Smooth muscle cell (in vitro differentiated cells): ENCODE measurements at regions not wholly inside any gene's neighbourhood (a gene's known extent, or its start where the extent isn't known, plus 50 kb on each side); places are given as distances from the start of the nearest gene placed in this dataset.
A peak's percentile ranks its signal among the peaks of the same experiment; 100 is the strongest.

Source experiments
- DNase-seq: peaks from one replicate; lab custom pipeline; 2025; ENCODE audit not compliant: unreplicated experiment; lab: John Stamatoyannopoulos, UW
- H2AFZ ChIP-seq: fragments of 200-600 bp; sonication (generic); 2 replicates; pipeline ENCODE4 v1.6.0; 2016; ENCODE audit warnings: antibody characterized with exemption, low read depth, mild to moderate bottlenecking
- H3F3A ChIP-seq: fragments of 200-600 bp; sonication (generic); 2 replicates; pipeline ENCODE4 v1.6.0; 2017; ENCODE audit warnings: antibody characterized with exemption, low read depth
- H3K27ac ChIP-seq: fragments of 200-600 bp; sonication (generic); 2 replicates; pipeline ENCODE4 v1.5.1; 2016; ENCODE audit warnings: low read depth, mild to moderate bottlenecking
- H3K27me3 ChIP-seq: fragments of 200-600 bp; sonication (generic); 2 replicates; pipeline ENCODE4 v1.6.1; 2016; ENCODE audit warnings: low read depth, mild to moderate bottlenecking
- H3K36me3 ChIP-seq: fragments of 200-600 bp; sonication (generic); 2 replicates; pipeline ENCODE4 v1.5.1; 2016; ENCODE audit warnings: low read depth
- H3K4me1 ChIP-seq: fragments of 200-600 bp; sonication (generic); 2 replicates; pipeline ENCODE4 v1.5.1; 2016; ENCODE audit warnings: low read depth
- H3K4me2 ChIP-seq: fragments of 200-600 bp; sonication (generic); 2 replicates; pipeline ENCODE4 v1.6.0; 2016; ENCODE audit warnings: mild to moderate bottlenecking
- H3K4me3 ChIP-seq: fragments of 200-600 bp; sonication (generic); 2 replicates; pipeline ENCODE4 v1.5.1; 2016; ENCODE audit warnings: mild to moderate bottlenecking
- H3K79me2 ChIP-seq: fragments of 200-600 bp; sonication (generic); 2 replicates; pipeline ENCODE4 v1.6.0; 2016; ENCODE audit warnings: low read depth, mild to moderate bottlenecking
- H3K9ac ChIP-seq: fragments of 200-600 bp; sonication (generic); 2 replicates; pipeline ENCODE4 v1.6.0; 2016; ENCODE audit warnings: low read depth
- H3K9me3 ChIP-seq: fragments of 200-600 bp; sonication (generic); replicated peaks from 2 replicates; pipeline ENCODE4 v1.5.1; 2016; ENCODE audit warnings: low read depth
- H4K20me1 ChIP-seq: fragments of 200-600 bp; sonication (generic); 2 replicates; pipeline ENCODE4 v1.6.0; 2016; ENCODE audit warnings: low read depth
- WGBS: methylation state at CpG from one replicate; pipeline ENCODE4 v1.1.7; 2016; ENCODE audit warnings: low lambda C conversion rate; 5-methylcytosine and 5-hydroxymethylcytosine counted together
- TF ChIP-seq, protein P1 (sequence below): fragments of 200-600 bp; sonication (generic); IDR thresholded peaks from 2 replicates; pipeline ENCODE4 v1.5.1; 2017; ENCODE audit warnings: borderline replicate concordance, mild to moderate bottlenecking, antibody characterized with exemption; ENCODE audit not compliant: insufficient read depth, poor library complexity, severe bottlenecking

- Histone ChIP-seq H3K9me3 (no peaks in the 10 kb centered on the region), H3K36me3 (no peaks in the 10 kb centered on the region), H3K27me3 (no peaks in the 10 kb centered on the region), H3K27ac (no peak overlapping the region), H3K79me2 (no peaks in the 10 kb centered on the region), H3K9ac (no peak overlapping the region), H3K4me1 (peaks cover 14% of the 10 kb centered on the region), H3F3A (no peaks in the 10 kb centered on the region), H3K4me2 (no peak overlapping the region), H2AFZ (no peak overlapping the region), H3K4me3 (no peak overlapping the region), H4K20me1 (no peaks in the 10 kb centered on the region)
- no peak for DNase-seq
- 94% methylated on average over 4 of the region's 4 CpGs for WGBS
- TF ChIP-seq, protein P1, sequence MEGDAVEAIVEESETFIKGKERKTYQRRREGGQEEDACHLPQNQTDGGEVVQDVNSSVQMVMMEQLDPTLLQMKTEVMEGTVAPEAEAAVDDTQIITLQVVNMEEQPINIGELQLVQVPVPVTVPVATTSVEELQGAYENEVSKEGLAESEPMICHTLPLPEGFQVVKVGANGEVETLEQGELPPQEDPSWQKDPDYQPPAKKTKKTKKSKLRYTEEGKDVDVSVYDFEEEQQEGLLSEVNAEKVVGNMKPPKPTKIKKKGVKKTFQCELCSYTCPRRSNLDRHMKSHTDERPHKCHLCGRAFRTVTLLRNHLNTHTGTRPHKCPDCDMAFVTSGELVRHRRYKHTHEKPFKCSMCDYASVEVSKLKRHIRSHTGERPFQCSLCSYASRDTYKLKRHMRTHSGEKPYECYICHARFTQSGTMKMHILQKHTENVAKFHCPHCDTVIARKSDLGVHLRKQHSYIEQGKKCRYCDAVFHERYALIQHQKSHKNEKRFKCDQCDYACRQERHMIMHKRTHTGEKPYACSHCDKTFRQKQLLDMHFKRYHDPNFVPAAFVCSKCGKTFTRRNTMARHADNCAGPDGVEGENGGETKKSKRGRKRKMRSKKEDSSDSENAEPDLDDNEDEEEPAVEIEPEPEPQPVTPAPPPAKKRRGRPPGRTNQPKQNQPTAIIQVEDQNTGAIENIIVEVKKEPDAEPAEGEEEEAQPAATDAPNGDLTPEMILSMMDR = no peak
These were observed 395.7 kb upstream of the FANCL start for GRCh38 chr2:58636872-58637271.

- no peak overlapping the region for H3K9ac ChIP-seq
- H3K27me3 ChIP-seq = no peaks in the 10 kb centered on the region
- H3K79me2 ChIP-seq = no peaks in the 10 kb centered on the region
- peaks cover 14% of the 10 kb centered on the region for H3K4me1 ChIP-seq
- H2AFZ ChIP-seq = no peak overlapping the region
- no peak for DNase-seq
- H3K36me3 ChIP-seq = no peaks in the 10 kb centered on the region
- H3F3A ChIP-seq = no peaks in the 10 kb centered on the region
- H3K27ac ChIP-seq = no peak overlapping the region
- 52% methylated on average over 5 of the region's 5 CpGs for WGBS
- no peak overlapping the region for H3K4me2 ChIP-seq
- H4K20me1 ChIP-seq = no peaks in the 10 kb centered on the region
- H3K9me3 ChIP-seq = no peaks in the 10 kb centered on the region
- H3K4me3 ChIP-seq = no peak overlapping the region
- TF ChIP-seq, protein P1 = no peak
These were observed 394.8 kb upstream of the FANCL start for GRCh38 chr2:58635801-58636375.

- H3K4me3 ChIP-seq = no peak overlapping the region
- no peaks in the 10 kb centered on the region for H3K9me3 ChIP-seq
- DNase-seq = no peak
- TF ChIP-seq, protein P1 = no peak
- no peaks in the 10 kb centered on the region for H3K79me2 ChIP-seq
- H3K27me3 ChIP-seq = no peaks in the 10 kb centered on the region
- no peak overlapping the region for H3K4me2 ChIP-seq
- H3K9ac ChIP-seq = no peak overlapping the region
- peaks cover 14% of the 10 kb centered on the region for H3K4me1 ChIP-seq
- H3K27ac ChIP-seq = peak overlapping the region; percentile 76
- 24% methylated on average over 4 of the region's 4 CpGs for WGBS
- H4K20me1 ChIP-seq = no peaks in the 10 kb centered on the region
- H2AFZ ChIP-seq = no peak overlapping the region
- no peaks in the 10 kb centered on the region for H3F3A ChIP-seq
- H3K36me3 ChIP-seq = no peaks in the 10 kb centered on the region
These were observed 393.7 kb upstream of the FANCL start for GRCh38 chr2:58634653-58635370.
